Tibial artery (tissue), 4 donors: ENCODE measurements at regions not wholly inside any gene's neighbourhood (a gene's known extent, or its start where the extent isn't known, plus 50 kb on each side); places are given as distances from the start of the nearest gene placed in this dataset.

Experiments used
- DNase-seq, 2 donors: peaks; one replicate each; pipeline ENCODE4 v3.0.0-alpha.2; 2019
- H3K27ac ChIP-seq, 2 donors: fragments of 200-600 bp; sonication (generic) in 1 of 2; 1 replicate in 1 of 2; 2 replicates in 1 of 2; pipeline ENCODE4 v1.5.1; 2018 to 2019; ENCODE audit warnings: mild to moderate bottlenecking in 1 of 2
- H3K27me3 ChIP-seq, 2 donors: fragments of 200-600 bp; sonication (generic) in 1 of 2; one replicate each; pipeline versions ENCODE4 v1.5.1 to v1.6.0; 2016 to 2019
- H3K36me3 ChIP-seq, 3 donors: fragments of 200-600 bp; sonication (generic) in 2 of 3; one replicate each; pipeline ENCODE4 v1.5.1; 2016 to 2019; ENCODE audit warnings: mild to moderate bottlenecking in 2 of 3
- H3K4me1 ChIP-seq, 4 donors: fragments of 200-600 bp; sonication (generic) in 2 of 4; 1 replicate in 3 of 4; 2 replicates in 1 of 4; pipeline ENCODE4 v1.5.1; 2016 to 2019
- H3K4me3 ChIP-seq, 2 donors: fragments of 200-600 bp; sonication (generic) in 1 of 2; 1 replicate in 1 of 2; 2 replicates in 1 of 2; pipeline ENCODE4 v1.5.1; 2018 to 2019; ENCODE audit warnings: mild to moderate bottlenecking in 2 of 2
- H3K9me3 ChIP-seq, 3 donors: fragments of 200-600 bp; sonication (generic) in 1 of 3; one replicate each; pipeline ENCODE4 v1.5.1; 2016 to 2019
- CTCF ChIP-seq, 2 experiments: fragments of 200-600 bp in 1 of 2; fragments of 450-650 bp in 1 of 2; IDR thresholded peaks; one replicate each; pipeline ENCODE4 v1.5.1; 2017 to 2019; ENCODE audit warnings: antibody characterized with exemption in 2 of 2, mild to moderate bottlenecking in 1 of 2, moderate library complexity in 1 of 2
- intact Hi-C: fragments of 100-400 bp; cut with DNase I; formaldehyde crosslinking; loops from one replicate; pipeline ENCODE4 v1.15.0; 2023; ENCODE audit warnings: low total_unique reads

DNA sequence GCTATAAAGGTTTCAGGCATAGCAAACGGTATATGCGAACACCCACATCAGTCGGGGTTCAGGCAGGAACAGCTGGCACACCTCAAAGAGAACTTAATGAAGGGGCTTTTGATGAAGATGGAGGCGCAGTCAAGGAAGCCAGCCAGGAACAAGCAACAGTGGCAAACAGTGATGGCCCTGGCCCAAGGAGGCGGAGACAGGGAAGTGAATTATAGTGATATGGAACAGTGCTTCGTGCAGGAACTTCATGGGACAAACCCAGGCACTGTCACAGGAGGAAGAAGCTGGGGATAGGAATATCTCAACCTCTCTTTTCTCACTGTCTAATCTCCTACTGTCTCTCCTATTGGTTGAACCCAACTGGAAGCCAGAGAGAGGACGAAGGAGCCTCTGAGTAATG is 328.3 kb downstream of the AACS start:
- Histone ChIP-seq H3K9me3 (peaks cover 0 to 10% (median 0%) of the 10 kb centered on the region in 3 donors), H3K36me3 (no peaks in the 10 kb centered on the region), H3K4me1 (no peaks in the 10 kb centered on the region), H3K27me3 (no peaks in the 10 kb centered on the region), H3K4me3 (no peak overlapping the region), H3K27ac (no peak overlapping the region)
- DNase-seq, result no peak
- intact Hi-C loops, result no loop called here
- TF ChIP-seq CTCF (IDR thresholded peaks at IDR 0.05), result no peak

GRCh38 chr12:125395583-125396215 is 330.5 kb downstream of the AACS start:
- DNase-seq, result no peak
- no peaks in the 10 kb centered on the region for H3K4me1 ChIP-seq
- intact Hi-C loops, result no loop called here
- H3K9me3 ChIP-seq, result peaks cover 0 to 15% (median 0%) of the 10 kb centered on the region in 3 donors
- no peak overlapping the region for H3K4me3 ChIP-seq
- H3K36me3 ChIP-seq, result no peaks in the 10 kb centered on the region
- no peak overlapping the region for H3K27ac ChIP-seq
- TF ChIP-seq CTCF (IDR thresholded peaks at IDR 0.05), result no peak
- H3K27me3 ChIP-seq, result no peaks in the 10 kb centered on the region

DNA sequence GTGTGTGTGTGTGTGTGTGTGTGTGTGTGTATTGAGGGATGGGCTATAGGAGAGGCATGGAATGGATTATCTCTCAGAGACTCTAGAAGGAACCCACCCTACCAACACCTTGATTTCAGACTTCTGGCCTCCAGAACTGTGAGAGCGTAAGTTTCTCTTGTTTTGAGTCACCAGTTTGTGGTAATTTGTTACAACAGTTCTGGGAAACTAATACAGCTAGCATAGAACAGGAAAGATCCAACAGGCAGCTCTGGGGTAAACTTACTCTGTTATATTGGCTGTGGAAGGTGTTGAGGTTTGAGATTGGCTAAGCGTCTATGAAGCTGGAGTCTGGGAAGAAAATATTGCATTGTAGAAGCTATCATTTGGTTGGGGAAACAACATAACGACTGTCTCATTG is 334.3 kb downstream of the AACS start:
- DNase-seq, result no peak

GRCh38 chr12:125402874-125403789 is 337.9 kb downstream of the AACS start:
- no peak for DNase-seq

More for the DNA sequence above, 334.3 kb downstream of the AACS start:
- TF ChIP-seq CTCF (IDR thresholded peaks at IDR 0.05), result no peak
- H3K4me3 ChIP-seq, result no peak overlapping the region
- no peaks in the 10 kb centered on the region for H3K27me3 ChIP-seq
- H3K36me3 ChIP-seq, result no peaks in the 10 kb centered on the region
- H3K27ac ChIP-seq, result no peak overlapping the region
- intact Hi-C loops, result no loop called here
- H3K4me1 ChIP-seq, result no peaks in the 10 kb centered on the region
- peaks cover 4 to 30% (median 6%) of the 10 kb centered on the region in 3 donors for H3K9me3 ChIP-seq

DNA sequence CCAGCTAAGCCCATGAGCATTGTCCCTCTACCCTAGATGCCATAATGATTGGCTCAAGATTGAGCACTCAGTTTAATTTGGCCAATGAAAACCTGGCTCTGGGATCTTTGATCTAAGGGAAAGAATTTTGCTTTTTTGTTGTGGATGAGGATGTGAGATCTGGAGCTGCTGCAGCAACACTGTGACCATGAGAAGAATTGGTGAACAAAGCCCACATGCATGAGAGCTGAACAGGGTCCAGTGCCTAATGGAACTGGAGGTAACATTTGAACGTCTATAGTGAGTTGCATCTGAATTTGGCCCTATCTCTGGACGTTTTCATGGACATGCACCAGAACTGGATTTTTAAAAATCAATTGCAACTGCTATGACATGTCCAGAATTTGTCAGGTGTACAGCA is 338.6 kb downstream of the AACS start:
- no peak for TF ChIP-seq CTCF (IDR thresholded peaks at IDR 0.05)
- Histone ChIP-seq H3K4me1 (no peaks in the 10 kb centered on the region), H3K4me3 (no peak overlapping the region), H3K27ac (no peak overlapping the region), H3K36me3 (no peaks in the 10 kb centered on the region), H3K27me3 (no peaks in the 10 kb centered on the region), H3K9me3 (peaks cover 4 to 18% (median 6%) of the 10 kb centered on the region in 3 donors)
- DNase-seq, result no peak
- intact Hi-C loops, result no loop called here

More at GRCh38 chr12:125402874-125403789, 337.9 kb downstream of the AACS start:
- Histone ChIP-seq H3K4me3 (no peak overlapping the region), H3K9me3 (peaks cover 4 to 25% (median 6%) of the 10 kb centered on the region in 3 donors), H3K36me3 (no peaks in the 10 kb centered on the region), H3K4me1 (no peaks in the 10 kb centered on the region), H3K27me3 (no peaks in the 10 kb centered on the region), H3K27ac (no peak overlapping the region)
- no peak for TF ChIP-seq CTCF (IDR thresholded peaks at IDR 0.05)
- intact Hi-C loops, result no loop called here
